K562 (cell line): ENCODE measurements at regions not wholly inside any gene's neighbourhood (a gene's known extent, or its start where the extent isn't known, plus 50 kb on each side); places are given as distances from the start of the nearest gene placed in this dataset.

Source experiments
- ATAC-seq: fragments of 200-7000 bp; cut with Tn5 transposase; 3 replicates; pipeline ENCODE4 v1.9.1; 2020; ENCODE audit warnings: moderate library complexity
- BruUV-seq: library from RNA; stranded (reverse); fragments of 400-500 nt; replicated peaks from 2 replicates; lab custom pipeline; 2021; lab: Mats Ljungman, UMichigan
- CTCF ChIA-PET: fragments of 300-600 bp; formaldehyde crosslinking; extraction: SDS; loops from one replicate; lab custom pipeline; 2021; ENCODE audit warnings: low intra/inter-chr PET ratio; lab: Yijun Ruan, JAX
- POLR2A ChIA-PET: fragments of 300-600, 350-650 bp; sonication (Branson Sonifier 250); formaldehyde crosslinking; extraction: SDS; loops from one replicate; lab custom pipeline; 2021; ENCODE audit warnings: antibody characterized with exemption, inconsistent platforms; lab: Yijun Ruan, JAX
- DNase-seq, 4 experiments: peaks; one replicate each; pipeline versions ENCODE4 v3.0.0 to v3.0.0-alpha.2; 2011 to 2018; ENCODE audit warnings: low spot score in 3 of 4, mixed read lengths in 3 of 4; ENCODE audit errors: extremely low read depth in 1 of 4
- FAIRE-seq: peaks from 2 replicates; lab custom pipeline; 2011; peaks lifted over from hg19 to GRCh38; lab: Jason Lieb, UNC
- H2AFZ ChIP-seq: 2 replicates; pipeline ENCODE4 v1.6.0; 2011; ENCODE audit warnings: low read depth, low read length, control low read depth, inconsistent platforms
- H3K27ac ChIP-seq: fragments of 200-600 bp; 3 replicates; pipeline ENCODE4 v1.8.0; 2011; ENCODE audit warnings: low read depth, mild to moderate bottlenecking, control low read depth, inconsistent platforms, low read length, moderate library complexity, mixed read lengths; ENCODE audit errors: extremely low read depth
- H3K27me3 ChIP-seq, 2 experiments: fragments of 300-600 bp in 1 of 2; 2 replicates in 1 of 2; 3 replicates in 1 of 2; pipeline versions ENCODE4 v1.6.0 to v1.8.0; 2011; ENCODE audit warnings: inconsistent platforms in 2 of 2, low read length in 2 of 2, mild to moderate bottlenecking in 1 of 2, mixed read lengths in 1 of 2, moderate library complexity in 1 of 2; ENCODE audit not compliant: control insufficient read depth in 2 of 2, insufficient read depth in 2 of 2
- H3K36me3 ChIP-seq: fragments of 300-600 bp; 3 replicates; pipeline ENCODE4 v1.8.0; 2011; ENCODE audit warnings: mild to moderate bottlenecking, low read length, inconsistent platforms; ENCODE audit not compliant: control insufficient read depth, insufficient read depth
- H3K4me1 ChIP-seq, 2 experiments: fragments of 200-600 bp in 1 of 2; replicated peaks in 1 of 2; 2 replicates in 1 of 2; 3 replicates in 1 of 2; pipeline versions ENCODE4 v1.5.1 to v1.8.0; 2011; ENCODE audit warnings: inconsistent platforms in 2 of 2, low read length in 2 of 2, mild to moderate bottlenecking in 1 of 2, mixed read lengths in 1 of 2, moderate library complexity in 1 of 2; ENCODE audit not compliant: control insufficient read depth in 2 of 2, insufficient read depth in 2 of 2
- H3K4me2 ChIP-seq: 2 replicates; pipeline ENCODE4 v1.6.1; 2011; ENCODE audit warnings: low read length, control low read depth, inconsistent platforms, mixed read lengths; ENCODE audit not compliant: insufficient read depth
- H3K4me3 ChIP-seq: fragments of 200-600 bp; sonication (generic), shearing (Covaris generic); 2 replicates; pipeline ENCODE4 v1.5.1; 2016; ENCODE audit warnings: control low read depth, inconsistent platforms
- H3K79me2 ChIP-seq: fragments of 200-600 bp; 3 replicates; pipeline ENCODE4 v1.8.0; 2011; ENCODE audit warnings: low read length, inconsistent platforms; ENCODE audit not compliant: control insufficient read depth, insufficient read depth
- H3K9ac ChIP-seq, 2 experiments: 2 replicates each; pipeline versions ENCODE4 v1.6.0 to v1.6.1; 2011; ENCODE audit warnings: low read depth in 2 of 2, low read length in 2 of 2, control low read depth in 1 of 2, inconsistent platforms in 1 of 2, mild to moderate bottlenecking in 1 of 2, mixed read lengths in 1 of 2; ENCODE audit not compliant: insufficient read depth in 1 of 2
- H3K9me1 ChIP-seq: one replicate; pipeline ENCODE4 v1.6.0; 2011; ENCODE audit warnings: inconsistent platforms, mild to moderate bottlenecking, low read length, moderate library complexity; ENCODE audit not compliant: control insufficient read depth, insufficient read depth
- H3K9me3 ChIP-seq: replicated peaks from 2 replicates; pipeline ENCODE4 v1.5.1; 2011; ENCODE audit warnings: low read depth, low read length, inconsistent platforms; ENCODE audit not compliant: control insufficient read depth, insufficient read depth
- H4K20me1 ChIP-seq: replicated peaks from 2 replicates; pipeline ENCODE4 v1.6.1; 2011; ENCODE audit warnings: low read length, inconsistent platforms, mixed read lengths; ENCODE audit not compliant: control insufficient read depth, insufficient read depth
- ADNP ChIP-seq: fragments of 200-800 bp; sonication (Bioruptor generic); IDR thresholded peaks from 2 replicates; pipeline ENCODE4 v1.6.1; 2016; ENCODE audit warnings: missing genetic modification characterization, missing compliant biosample characterization
- BMI1 ChIP-seq: fragments of 150-350 bp; IDR thresholded peaks from 2 replicates; pipeline ENCODE4 v1.6.1; 2014; ENCODE audit warnings: low read length
- CREB5 ChIP-seq: fragments of 250-450 bp; sonication (Bioruptor Pico); IDR thresholded peaks from 2 replicates; pipeline ENCODE4 v1.5.0; 2020; ENCODE audit warnings: mild to moderate bottlenecking
- HMGXB4 ChIP-seq: sonication (generic); formaldehyde crosslinking; IDR thresholded peaks from 2 replicates; pipeline ENCODE4 v1.8.1; 2023; ENCODE audit warnings: mild to moderate bottlenecking, missing genetic modification reagents
- PRDM10 ChIP-seq: fragments of 450-650 bp; IDR thresholded peaks from 2 replicates; pipeline ENCODE4 v1.6.1; 2018; ENCODE audit not compliant: partially characterized antibody
- SAFB2 ChIP-seq: fragments of 200-400 bp; formaldehyde crosslinking; IDR thresholded peaks from 2 replicates; pipeline ENCODE4 v1.6.1; 2018; ENCODE audit warnings: borderline replicate concordance, low read length, low read depth, moderate library complexity; ENCODE audit not compliant: severe bottlenecking
- ZNF699 ChIP-seq: fragments of 250-450 bp; sonication (Bioruptor Pico); IDR thresholded peaks from 2 replicates; pipeline ENCODE4 v1.8.0; 2021; ENCODE audit warnings: mild to moderate bottlenecking, moderate library complexity; ENCODE audit not compliant: insufficient replicate concordance
- WGBS: fragments of 100-300 bp; shearing (Covaris generic); methylation state at CpG from one replicate; pipeline ENCODE4 v1.1.6; 2016; ENCODE audit warnings: low coverage, mixed read lengths; ENCODE audit not compliant: insufficient coverage; ENCODE audit errors: missing lambda C conversion rate; 5-methylcytosine and 5-hydroxymethylcytosine counted together
- in situ Hi-C: fragments of 300-500 bp; cut with MboI; formaldehyde crosslinking; loops from 4 replicates; pipeline ENCODE4 v1.15.0; 2018; ENCODE audit warnings: inconsistent platforms, mixed read lengths
- intact Hi-C: fragments of 100-400 bp; cut with micrococcal nuclease; formaldehyde crosslinking; loops from 2 replicates; pipeline ENCODE4 v1.14.2; 2022
- TF ChIP-seq, protein P1 (sequence below): fragments of 450-650 bp; formaldehyde crosslinking; IDR thresholded peaks from 2 replicates; pipeline ENCODE4 v1.4.0; 2022; ENCODE audit warnings: missing genetic modification characterization
- TF ChIP-seq, protein P2 (sequence below): fragments of 250-450 bp; sonication (Bioruptor Pico); IDR thresholded peaks from 2 replicates; pipeline ENCODE4 v1.9.0; 2021; ENCODE audit warnings: mild to moderate bottlenecking, inconsistent platforms

GRCh38 chr14:65206078-65206447 lies 103.7 kb upstream of the MAX start:
- H3K36me3 ChIP-seq = no peaks in the 10 kb centered on the region
- H3K79me2 ChIP-seq = no peaks in the 10 kb centered on the region
- FAIRE-seq (no peak), DNase-seq (no peak), ATAC-seq (no peak)
- H3K27me3 ChIP-seq = no peaks in the 10 kb centered on the region
- CTCF ChIA-PET = no interaction called here
- no peaks in the 10 kb centered on the region for H3K9me3 ChIP-seq
- POLR2A ChIA-PET = interaction anchor here (0.6 kb wide), 1 partner anchor 660 kb away, joined by 3 read pairs; no protein-coding TSS in a partner anchor
- TF ChIP-seq ZNF699 (CRISPR knock-in tag) (no peak), CREB5 (CRISPR knock-in tag) (no peak), BMI1 (no peak), PRDM10 (no peak), ADNP (tag) (no peak), SAFB2 (no peak), HMGXB4 (no peak)
- TF ChIP-seq, protein P1, sequence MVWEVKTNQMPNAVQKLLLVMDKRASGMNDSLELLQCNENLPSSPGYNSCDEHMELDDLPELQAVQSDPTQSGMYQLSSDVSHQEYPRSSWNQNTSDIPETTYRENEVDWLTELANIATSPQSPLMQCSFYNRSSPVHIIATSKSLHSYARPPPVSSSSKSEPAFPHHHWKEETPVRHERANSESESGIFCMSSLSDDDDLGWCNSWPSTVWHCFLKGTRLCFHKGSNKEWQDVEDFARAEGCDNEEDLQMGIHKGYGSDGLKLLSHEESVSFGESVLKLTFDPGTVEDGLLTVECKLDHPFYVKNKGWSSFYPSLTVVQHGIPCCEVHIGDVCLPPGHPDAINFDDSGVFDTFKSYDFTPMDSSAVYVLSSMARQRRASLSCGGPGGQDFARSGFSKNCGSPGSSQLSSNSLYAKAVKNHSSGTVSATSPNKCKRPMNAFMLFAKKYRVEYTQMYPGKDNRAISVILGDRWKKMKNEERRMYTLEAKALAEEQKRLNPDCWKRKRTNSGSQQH (CRISPR knock-in tag) = no peak
- TF ChIP-seq, protein P2, sequence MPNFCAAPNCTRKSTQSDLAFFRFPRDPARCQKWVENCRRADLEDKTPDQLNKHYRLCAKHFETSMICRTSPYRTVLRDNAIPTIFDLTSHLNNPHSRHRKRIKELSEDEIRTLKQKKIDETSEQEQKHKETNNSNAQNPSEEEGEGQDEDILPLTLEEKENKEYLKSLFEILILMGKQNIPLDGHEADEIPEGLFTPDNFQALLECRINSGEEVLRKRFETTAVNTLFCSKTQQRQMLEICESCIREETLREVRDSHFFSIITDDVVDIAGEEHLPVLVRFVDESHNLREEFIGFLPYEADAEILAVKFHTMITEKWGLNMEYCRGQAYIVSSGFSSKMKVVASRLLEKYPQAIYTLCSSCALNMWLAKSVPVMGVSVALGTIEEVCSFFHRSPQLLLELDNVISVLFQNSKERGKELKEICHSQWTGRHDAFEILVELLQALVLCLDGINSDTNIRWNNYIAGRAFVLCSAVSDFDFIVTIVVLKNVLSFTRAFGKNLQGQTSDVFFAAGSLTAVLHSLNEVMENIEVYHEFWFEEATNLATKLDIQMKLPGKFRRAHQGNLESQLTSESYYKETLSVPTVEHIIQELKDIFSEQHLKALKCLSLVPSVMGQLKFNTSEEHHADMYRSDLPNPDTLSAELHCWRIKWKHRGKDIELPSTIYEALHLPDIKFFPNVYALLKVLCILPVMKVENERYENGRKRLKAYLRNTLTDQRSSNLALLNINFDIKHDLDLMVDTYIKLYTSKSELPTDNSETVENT = no peak
- intact Hi-C loops = no loop called here
- H4K20me1 ChIP-seq = no peaks in the 10 kb centered on the region
- BruUV-seq = no TSS peak
- 62% methylated on average over 7 of the region's 7 CpGs for WGBS
- in situ Hi-C loops = no loop called here
- peaks cover 2 to 8% of the 10 kb centered on the region in 2 experiments; a peak in 4 of 5 replicates for H3K4me1 ChIP-seq
- H3K4me2 ChIP-seq = no peak overlapping the region
- H3K9ac ChIP-seq = no peak overlapping the region
- no peaks in the 10 kb centered on the region for H3K9me1 ChIP-seq
- no peak overlapping the region for H3K4me3 ChIP-seq
- H2AFZ ChIP-seq = 0 out of 2 replicates have a peak overlapping the region, but pooled peaks have one; percentile 59
- H3K27ac ChIP-seq = no peak overlapping the region
